ENCODE measurements at regions not wholly inside any gene's neighbourhood (a gene's known extent, or its start where the extent isn't known, plus 50 kb on each side); places are given as distances from the start of the nearest gene placed in this dataset.

DNA sequence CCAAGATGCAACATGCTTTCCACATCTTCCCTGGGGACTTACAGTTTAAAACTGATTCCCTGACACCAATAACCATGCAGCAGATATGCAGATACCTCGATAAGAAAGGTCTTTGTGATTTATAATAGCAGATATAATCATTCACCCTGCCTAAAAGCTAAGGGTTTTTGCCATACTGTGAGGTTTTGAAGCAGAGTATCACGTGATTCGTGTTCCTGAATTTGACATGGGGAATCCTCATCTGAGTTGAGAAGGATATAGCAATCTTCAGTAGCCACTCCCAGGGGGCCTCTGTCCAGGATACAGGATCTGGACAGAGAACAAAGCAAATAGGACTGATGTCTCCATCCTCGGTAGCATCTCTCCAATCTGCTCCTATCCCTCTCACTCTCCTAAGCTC lies 79.1 kb upstream of the SDK2 start:
- TF ChIP-seq POLR2A (IDR thresholded peaks at IDR 0.05) (no peak), CTCF (IDR thresholded peaks at IDR 0.05) (no peak), EP300 (IDR thresholded peaks at IDR 0.05) (no peak)

All from tibial nerve (tissue), 4 donors.